ENCODE measurements at regions not wholly inside any gene's neighbourhood (a gene's known extent, or its start where the extent isn't known, plus 50 kb on each side); places are given as distances from the start of the nearest gene placed in this dataset.

DNA sequence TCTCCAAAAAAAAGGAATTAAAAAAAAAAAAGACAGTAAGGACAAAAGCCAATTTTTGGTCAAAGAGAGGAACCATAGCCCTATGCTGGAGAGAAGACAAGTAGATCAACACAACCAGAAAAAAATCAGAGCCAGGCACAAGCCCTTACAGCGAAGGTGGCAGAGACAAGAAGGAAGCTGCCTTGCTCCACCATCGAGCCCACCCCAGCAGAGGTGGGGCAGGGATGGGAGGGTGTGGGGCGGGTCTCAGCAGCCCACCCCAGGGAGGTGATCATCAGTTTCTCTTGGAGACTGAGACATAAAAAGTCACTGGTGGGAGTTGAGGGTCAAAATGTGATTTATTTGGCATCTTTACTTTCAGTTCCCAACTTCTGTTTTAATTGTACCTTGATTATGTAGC is 332.4 kb downstream of the FOXO1 start:
- no peaks in the 10 kb centered on the region for H3K79me2 ChIP-seq (ENCODE audit: insufficient read depth, low read length)
- no peaks in the 10 kb centered on the region for H3K36me3 ChIP-seq (ENCODE audit: low read length)
- H3K4me2 ChIP-seq (ENCODE audit: low read depth, low read length, poor library complexity, severe bottlenecking) = no peak overlapping the region
- H3K9me3 ChIP-seq (ENCODE audit: insufficient read depth, low read length) = no peaks in the 10 kb centered on the region
- H3F3A ChIP-seq (ENCODE audit: insufficient read depth) = no peaks in the 10 kb centered on the region
- H2AFZ ChIP-seq (ENCODE audit: low read depth, low read length, severe bottlenecking) = no peak overlapping the region
- H3K9ac ChIP-seq (ENCODE audit: low read length) = no peak overlapping the region
- H3K9me2 ChIP-seq (replicated peaks; ENCODE audit: insufficient read depth, low read length) = no peaks in the 10 kb centered on the region
- no peaks in the 10 kb centered on the region for H3K27me3 ChIP-seq (ENCODE audit: low read length)
- no peak overlapping the region for H3K4me3 ChIP-seq (ENCODE audit: insufficient read depth, low read length, poor library complexity, severe bottlenecking)
- TF ChIP-seq EZH2phosphoT487 (conservative IDR thresholded peaks at IDR 0.05; ENCODE audit: low read length) = no peak
- TF ChIP-seq, protein P1, sequence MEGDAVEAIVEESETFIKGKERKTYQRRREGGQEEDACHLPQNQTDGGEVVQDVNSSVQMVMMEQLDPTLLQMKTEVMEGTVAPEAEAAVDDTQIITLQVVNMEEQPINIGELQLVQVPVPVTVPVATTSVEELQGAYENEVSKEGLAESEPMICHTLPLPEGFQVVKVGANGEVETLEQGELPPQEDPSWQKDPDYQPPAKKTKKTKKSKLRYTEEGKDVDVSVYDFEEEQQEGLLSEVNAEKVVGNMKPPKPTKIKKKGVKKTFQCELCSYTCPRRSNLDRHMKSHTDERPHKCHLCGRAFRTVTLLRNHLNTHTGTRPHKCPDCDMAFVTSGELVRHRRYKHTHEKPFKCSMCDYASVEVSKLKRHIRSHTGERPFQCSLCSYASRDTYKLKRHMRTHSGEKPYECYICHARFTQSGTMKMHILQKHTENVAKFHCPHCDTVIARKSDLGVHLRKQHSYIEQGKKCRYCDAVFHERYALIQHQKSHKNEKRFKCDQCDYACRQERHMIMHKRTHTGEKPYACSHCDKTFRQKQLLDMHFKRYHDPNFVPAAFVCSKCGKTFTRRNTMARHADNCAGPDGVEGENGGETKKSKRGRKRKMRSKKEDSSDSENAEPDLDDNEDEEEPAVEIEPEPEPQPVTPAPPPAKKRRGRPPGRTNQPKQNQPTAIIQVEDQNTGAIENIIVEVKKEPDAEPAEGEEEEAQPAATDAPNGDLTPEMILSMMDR (IDR thresholded peaks at IDR 0.05; ENCODE audit: insufficient read depth, low read length, poor library complexity, severe bottlenecking) = no peak
- H4K20me1 ChIP-seq (ENCODE audit: low read depth, low read length) = no peaks in the 10 kb centered on the region
- no peak overlapping the region for H3K27ac ChIP-seq (ENCODE audit: low read depth, low read length)

DNA sequence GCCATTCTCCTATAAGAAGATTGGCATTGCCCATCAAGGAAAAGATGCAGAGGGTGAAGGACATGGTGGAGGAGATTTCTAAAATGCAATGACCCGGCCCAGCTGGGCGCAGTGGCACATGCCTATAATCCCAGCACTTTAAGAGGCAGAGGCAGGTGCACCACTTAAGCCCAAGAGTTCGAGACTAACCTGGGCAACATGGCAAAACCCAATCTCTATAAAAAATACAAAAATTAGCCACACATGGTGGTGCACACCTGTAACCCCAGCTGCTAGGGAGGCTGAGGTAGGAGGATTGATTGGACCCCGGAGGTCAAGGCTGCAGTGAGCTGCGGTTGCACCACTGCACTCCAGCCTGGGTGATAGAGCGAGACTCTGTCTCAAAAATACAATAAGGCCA is 331.8 kb downstream of the FOXO1 start:
- H3K9ac ChIP-seq (ENCODE audit: low read length) = no peak overlapping the region
- H3K9me2 ChIP-seq (replicated peaks; ENCODE audit: insufficient read depth, low read length) = no peaks in the 10 kb centered on the region
- no peaks in the 10 kb centered on the region for H3K9me3 ChIP-seq (ENCODE audit: insufficient read depth, low read length)
- H3K27me3 ChIP-seq (ENCODE audit: low read length) = no peaks in the 10 kb centered on the region
- TF ChIP-seq EZH2phosphoT487 (conservative IDR thresholded peaks at IDR 0.05; ENCODE audit: low read length) = no peak
- TF ChIP-seq, protein P1 (IDR thresholded peaks at IDR 0.05; ENCODE audit: insufficient read depth, low read length, poor library complexity, severe bottlenecking) = no peak
- H3K27ac ChIP-seq (ENCODE audit: low read depth, low read length) = no peak overlapping the region
- H3K79me2 ChIP-seq (ENCODE audit: insufficient read depth, low read length) = no peaks in the 10 kb centered on the region
- no peaks in the 10 kb centered on the region for H4K20me1 ChIP-seq (ENCODE audit: low read depth, low read length)
- no peak overlapping the region for H2AFZ ChIP-seq (ENCODE audit: low read depth, low read length, severe bottlenecking)
- no peaks in the 10 kb centered on the region for H3F3A ChIP-seq (ENCODE audit: insufficient read depth)
- no peaks in the 10 kb centered on the region for H3K36me3 ChIP-seq (ENCODE audit: low read length)
- H3K4me3 ChIP-seq (ENCODE audit: insufficient read depth, low read length, poor library complexity, severe bottlenecking) = no peak overlapping the region
- H3K4me2 ChIP-seq (ENCODE audit: low read depth, low read length, poor library complexity, severe bottlenecking) = no peak overlapping the region

DNA sequence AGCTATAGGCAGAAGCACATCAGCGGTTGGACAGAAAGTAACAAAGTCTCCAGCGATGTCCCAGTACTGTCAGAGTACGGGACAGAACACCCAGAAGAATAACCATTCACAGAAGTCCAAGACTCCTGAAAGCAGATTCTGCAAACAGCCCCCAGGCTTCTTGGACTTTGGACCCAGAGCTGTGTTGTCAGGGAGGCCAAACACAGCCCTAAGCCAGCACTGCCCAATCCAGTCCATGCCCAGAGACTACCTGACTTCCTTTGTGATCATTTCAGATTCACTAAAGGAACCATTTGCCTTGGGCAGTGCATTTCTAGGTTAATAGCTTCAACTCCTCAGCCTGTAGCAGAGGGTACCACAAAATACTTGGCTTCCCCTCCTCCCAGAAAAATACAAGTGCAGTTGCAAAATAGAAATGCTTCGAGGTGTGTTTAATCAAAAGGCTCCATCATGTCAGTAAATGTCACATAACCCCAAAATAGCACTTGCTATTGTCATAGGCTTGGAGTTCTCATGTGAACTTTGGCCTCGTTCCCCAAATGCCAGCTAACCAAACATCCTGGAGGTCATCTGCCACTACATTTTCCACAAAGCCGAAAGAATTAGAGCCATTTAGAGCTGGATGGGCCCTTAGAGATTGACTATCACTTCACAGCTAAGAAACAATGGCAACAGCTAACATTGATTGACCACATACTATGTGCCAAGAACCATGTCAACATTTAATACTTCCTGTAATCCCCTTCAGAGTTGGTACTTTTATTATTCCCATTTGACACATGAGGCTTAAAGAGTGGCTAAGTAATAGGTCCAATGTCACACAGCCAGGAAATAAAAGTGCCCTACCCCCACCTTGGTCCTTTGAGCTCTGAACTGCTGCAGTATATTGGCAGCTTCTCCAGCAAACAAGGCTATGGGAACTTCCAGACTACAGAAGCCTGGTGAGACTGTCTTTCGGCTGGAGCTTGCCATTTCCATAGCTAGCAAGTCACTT is 329.9 kb downstream of the FOXO1 start:
- Histone ChIP-seq H3K79me2 (ENCODE audit: insufficient read depth, low read length) (no peaks in the 10 kb centered on the region), H3K4me2 (ENCODE audit: low read depth, low read length, poor library complexity, severe bottlenecking) (no peak overlapping the region), H3K36me3 (ENCODE audit: low read length) (no peaks in the 10 kb centered on the region), H3K9me3 (ENCODE audit: insufficient read depth, low read length) (no peaks in the 10 kb centered on the region), H3K9ac (ENCODE audit: low read length) (no peak overlapping the region), H4K20me1 (ENCODE audit: low read depth, low read length) (no peaks in the 10 kb centered on the region), H3K27ac (ENCODE audit: low read depth, low read length) (no peak overlapping the region), H3K4me3 (ENCODE audit: insufficient read depth, low read length, poor library complexity, severe bottlenecking) (no peak overlapping the region), H3F3A (ENCODE audit: insufficient read depth) (no peaks in the 10 kb centered on the region), H3K27me3 (ENCODE audit: low read length) (no peaks in the 10 kb centered on the region), H2AFZ (ENCODE audit: low read depth, low read length, severe bottlenecking) (no peak overlapping the region), H3K9me2 (replicated peaks; ENCODE audit: insufficient read depth, low read length) (no peaks in the 10 kb centered on the region)
- TF ChIP-seq EZH2phosphoT487 (conservative IDR thresholded peaks at IDR 0.05; ENCODE audit: low read length) = no peak
- TF ChIP-seq, protein P1 (IDR thresholded peaks at IDR 0.05; ENCODE audit: insufficient read depth, low read length, poor library complexity, severe bottlenecking) = no peak

All from SU-DHL-6 (cell line).